GM10266 (cell line): ENCODE measurements at regions not wholly inside any gene's neighbourhood (a gene's known extent, or its start where the extent isn't known, plus 50 kb on each side); places are given as distances from the start of the nearest gene placed in this dataset.

Experiments
- DNase-seq: peaks from one replicate; pipeline ENCODE4 v3.0.0; 2012; ENCODE audit errors: extremely low spot score
- TF ChIP-seq, protein P1 (sequence below): IDR thresholded peaks from 2 replicates; pipeline ENCODE4 v1.5.1; 2012; ENCODE audit warnings: mild to moderate bottlenecking, low read depth; ENCODE audit not compliant: control insufficient read depth, insufficient read depth; ENCODE audit errors: missing control alignments

DNA sequence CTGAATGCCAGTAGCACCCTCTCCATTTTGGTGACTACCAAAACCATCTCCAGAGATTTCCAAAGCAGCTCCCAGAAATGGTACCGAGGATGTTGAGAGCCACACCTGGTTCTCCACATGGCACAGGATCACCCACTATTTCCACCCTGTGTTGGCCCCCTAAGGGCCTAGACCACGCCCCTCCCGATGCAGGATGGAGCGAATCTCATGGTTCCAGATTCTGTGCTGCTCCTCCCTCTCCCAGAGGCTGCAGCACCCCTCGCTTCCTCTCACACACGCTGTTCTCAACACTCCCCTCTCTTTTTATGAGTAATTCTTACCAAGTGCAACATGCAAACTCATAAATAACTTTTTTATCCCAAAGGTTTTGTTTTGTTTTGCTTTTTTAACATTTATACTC, 571.5 kb downstream of the STK39 start:
- DNase-seq = no peak
- TF ChIP-seq, protein P1, sequence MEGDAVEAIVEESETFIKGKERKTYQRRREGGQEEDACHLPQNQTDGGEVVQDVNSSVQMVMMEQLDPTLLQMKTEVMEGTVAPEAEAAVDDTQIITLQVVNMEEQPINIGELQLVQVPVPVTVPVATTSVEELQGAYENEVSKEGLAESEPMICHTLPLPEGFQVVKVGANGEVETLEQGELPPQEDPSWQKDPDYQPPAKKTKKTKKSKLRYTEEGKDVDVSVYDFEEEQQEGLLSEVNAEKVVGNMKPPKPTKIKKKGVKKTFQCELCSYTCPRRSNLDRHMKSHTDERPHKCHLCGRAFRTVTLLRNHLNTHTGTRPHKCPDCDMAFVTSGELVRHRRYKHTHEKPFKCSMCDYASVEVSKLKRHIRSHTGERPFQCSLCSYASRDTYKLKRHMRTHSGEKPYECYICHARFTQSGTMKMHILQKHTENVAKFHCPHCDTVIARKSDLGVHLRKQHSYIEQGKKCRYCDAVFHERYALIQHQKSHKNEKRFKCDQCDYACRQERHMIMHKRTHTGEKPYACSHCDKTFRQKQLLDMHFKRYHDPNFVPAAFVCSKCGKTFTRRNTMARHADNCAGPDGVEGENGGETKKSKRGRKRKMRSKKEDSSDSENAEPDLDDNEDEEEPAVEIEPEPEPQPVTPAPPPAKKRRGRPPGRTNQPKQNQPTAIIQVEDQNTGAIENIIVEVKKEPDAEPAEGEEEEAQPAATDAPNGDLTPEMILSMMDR = no peak

DNA sequence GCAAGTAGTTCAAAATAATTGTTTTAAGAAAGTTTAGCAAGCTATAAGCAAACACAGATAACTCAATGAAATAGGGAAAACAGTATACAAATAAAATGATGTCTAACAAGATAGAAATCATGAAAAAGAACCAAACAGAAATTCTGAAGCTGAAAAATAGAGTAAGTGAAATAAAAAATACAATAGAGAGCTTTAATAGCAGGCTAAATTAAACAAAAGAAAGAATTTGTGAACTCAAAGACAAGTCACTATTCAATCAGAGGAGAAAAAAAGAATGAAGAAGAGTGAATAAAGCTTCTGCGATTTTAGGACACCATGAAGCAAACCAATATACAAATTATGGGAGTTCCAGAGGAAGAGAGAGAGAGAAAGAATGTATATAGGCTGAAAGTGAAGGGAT, 576.8 kb downstream of the STK39 start:
- TF ChIP-seq, protein P1 = no peak

DNA sequence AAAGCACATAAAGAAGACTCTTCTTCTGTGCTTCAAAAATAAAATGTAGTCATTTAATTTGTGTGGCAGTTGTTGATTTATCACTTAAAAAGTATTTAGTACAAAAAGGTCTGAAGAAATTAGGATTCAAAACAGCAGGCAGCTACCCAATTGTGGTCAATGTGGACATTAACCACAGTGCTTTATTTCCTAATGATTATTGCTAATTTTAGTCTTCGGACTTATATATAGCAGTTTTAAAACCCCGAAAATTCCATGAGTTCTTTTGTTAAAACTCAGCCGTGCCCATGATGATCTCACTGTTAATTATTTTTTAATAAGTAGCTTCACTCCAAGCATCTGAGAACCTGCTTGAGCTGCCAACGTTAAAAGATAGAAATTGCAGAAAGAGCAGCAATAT, 594.3 kb downstream of the STK39 start:
- TF ChIP-seq, protein P1 = no peak
- DNase-seq = no peak

More for the DNA sequence above, 576.8 kb downstream of the STK39 start:
- no peak for DNase-seq

DNA sequence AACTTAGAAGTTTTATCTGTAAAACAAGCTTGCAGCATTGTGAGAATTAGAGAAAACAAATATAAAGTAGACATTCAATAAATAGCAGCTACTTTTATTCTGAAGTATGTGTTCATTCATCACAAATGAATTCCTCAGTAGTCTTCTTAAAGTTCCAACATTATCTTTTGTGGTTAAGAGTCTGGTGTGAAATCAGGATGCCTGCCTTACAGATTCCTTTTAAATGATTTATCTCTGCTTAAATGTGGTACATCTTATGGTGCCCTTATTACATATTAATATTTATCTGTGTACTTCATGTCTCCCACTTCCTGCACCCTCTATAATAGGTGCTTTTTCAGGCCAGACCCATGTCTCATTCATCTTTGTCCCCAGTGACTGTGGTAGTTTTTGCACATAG, 595.0 kb downstream of the STK39 start:
- no peak for DNase-seq
- TF ChIP-seq, protein P1 = no peak

DNA sequence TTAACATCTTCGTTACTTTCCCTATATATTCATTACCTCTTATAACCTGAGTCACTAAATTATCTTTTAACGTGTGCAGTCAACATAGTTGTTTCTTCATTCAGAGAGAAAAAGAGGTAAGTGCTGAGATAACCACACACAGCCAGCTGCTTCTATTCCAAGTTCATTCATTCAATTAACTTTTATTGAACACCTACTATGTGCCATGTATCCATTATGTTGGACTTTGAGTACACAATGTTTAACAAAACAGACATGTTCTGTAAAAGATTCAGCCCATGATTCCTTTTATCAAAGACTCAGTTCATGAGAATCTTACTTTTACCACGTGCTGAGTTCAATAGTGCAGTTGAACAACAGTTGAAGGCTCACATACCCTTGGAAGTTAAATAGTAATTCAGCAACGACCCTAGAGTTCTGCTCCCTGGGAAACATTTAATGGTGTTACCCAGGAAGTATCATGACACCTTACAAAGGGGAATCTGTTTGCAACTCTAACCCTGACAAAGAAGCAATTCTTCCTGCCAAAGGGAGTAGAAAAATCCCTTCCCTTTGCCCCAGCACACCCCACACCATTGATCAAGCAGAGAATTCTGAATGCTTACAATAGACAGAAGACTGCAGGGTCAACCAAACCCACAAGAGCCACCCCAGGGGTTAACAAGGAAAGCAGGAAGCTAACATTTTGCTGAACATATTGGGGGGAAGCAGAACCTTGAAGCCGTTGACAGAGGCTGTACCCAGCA, 595.8 kb downstream of the STK39 start:
- DNase-seq = no peak
- TF ChIP-seq, protein P1 = no peak

DNA sequence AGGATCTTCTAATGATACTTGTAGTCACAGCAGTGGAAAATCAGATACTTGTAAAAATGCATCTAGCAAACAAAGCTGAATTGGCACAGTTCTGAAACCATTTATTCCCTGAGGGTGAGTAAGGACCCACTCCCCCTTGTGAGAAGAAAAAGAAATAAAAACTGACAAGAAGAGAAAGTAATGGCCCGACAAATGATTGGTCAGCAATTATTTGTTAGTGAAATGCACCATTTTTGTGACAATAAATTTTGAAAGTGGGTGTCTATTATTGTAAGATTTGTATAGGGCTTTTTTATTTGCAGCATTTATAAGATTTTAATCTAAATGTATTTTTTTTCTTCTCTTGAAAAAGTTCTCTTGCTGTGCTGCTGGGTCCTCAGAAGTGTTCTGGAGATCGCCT, 600.8 kb downstream of the STK39 start:
- TF ChIP-seq, protein P1 = no peak
- DNase-seq = no peak

DNA sequence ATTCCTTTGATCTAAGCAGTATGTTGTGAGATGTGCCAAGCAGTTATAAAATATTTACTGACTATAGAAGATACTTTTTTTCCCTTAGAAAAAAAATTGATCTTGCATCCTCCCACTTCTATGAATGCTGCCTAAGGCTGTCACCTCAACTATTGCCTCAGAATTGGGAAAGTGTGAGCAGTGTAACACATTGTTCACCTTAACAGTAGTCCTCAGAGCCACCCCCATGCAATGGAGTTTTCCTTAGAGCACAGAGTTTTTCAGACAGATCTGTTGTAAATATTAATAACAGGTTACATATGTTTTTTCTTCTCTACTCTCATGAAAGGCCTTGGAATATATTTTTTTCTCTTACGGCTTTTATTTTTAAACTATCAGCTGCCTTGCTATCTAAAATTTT, 607.3 kb downstream of the STK39 start:
- no peak for DNase-seq
- TF ChIP-seq, protein P1 = no peak
